Astrocyte (in vitro differentiated cells and primary cell): ENCODE measurements at regions not wholly inside any gene's neighbourhood (a gene's known extent, or its start where the extent isn't known, plus 50 kb on each side); places are given as distances from the start of the nearest gene placed in this dataset.

Experiments
- DNase-seq: peaks from one replicate; pipeline ENCODE4 v3.0.0-alpha.2; 2010; ENCODE audit warnings: low read depth
- FAIRE-seq: peaks from 2 replicates; lab custom pipeline; 2011; peaks lifted over from hg19 to GRCh38; lab: Jason Lieb, UNC
- H2AFZ ChIP-seq: 2 replicates; pipeline ENCODE4 v1.6.0; 2012; ENCODE audit warnings: low read depth, low read length, inconsistent platforms
- H3K27ac ChIP-seq: 2 replicates; pipeline ENCODE4 v1.5.1; 2011; ENCODE audit warnings: low read depth, low read length, inconsistent platforms
- H3K27me3 ChIP-seq: 2 replicates; pipeline ENCODE4 v1.6.0; 2011; ENCODE audit warnings: low read length, inconsistent platforms; ENCODE audit not compliant: insufficient read depth
- H3K36me3 ChIP-seq: 2 replicates; pipeline ENCODE4 v1.5.1; 2011; ENCODE audit warnings: low read length, inconsistent platforms; ENCODE audit not compliant: insufficient read depth
- H3K4me1 ChIP-seq: 2 replicates; pipeline ENCODE4 v1.5.1; 2011; ENCODE audit warnings: low read length, inconsistent platforms; ENCODE audit not compliant: insufficient read depth
- H3K4me2 ChIP-seq: 2 replicates; pipeline ENCODE4 v1.6.0; 2012; ENCODE audit warnings: low read length, inconsistent platforms
- H3K4me3 ChIP-seq: 2 replicates; pipeline ENCODE4 v1.5.1; 2011; ENCODE audit warnings: low read depth, mild to moderate bottlenecking, low read length, inconsistent platforms; ENCODE audit not compliant: insufficient read depth
- H3K79me2 ChIP-seq: 2 replicates; pipeline ENCODE4 v1.6.0; 2012; ENCODE audit warnings: mild to moderate bottlenecking, low read length, inconsistent platforms; ENCODE audit not compliant: insufficient read depth
- H3K9ac ChIP-seq: 2 replicates; pipeline ENCODE4 v1.6.0; 2012; ENCODE audit warnings: mild to moderate bottlenecking, low read length, inconsistent platforms
- H3K9me3 ChIP-seq: 2 replicates; pipeline ENCODE4 v1.5.1; 2012; ENCODE audit warnings: low read depth, mild to moderate bottlenecking, low read length, inconsistent platforms; ENCODE audit not compliant: insufficient read depth
- H4K20me1 ChIP-seq: 2 replicates; pipeline ENCODE4 v1.6.0; 2012; ENCODE audit warnings: low read length, inconsistent platforms; ENCODE audit not compliant: insufficient read depth
- H3K27ac Mint-ChIP-seq: one replicate; pipeline ENCODE4 v1.8.0; 2021; ENCODE audit warnings: mild to moderate bottlenecking, mixed read lengths; ENCODE audit not compliant: unreplicated experiment
- H3K27me3 Mint-ChIP-seq: one replicate; pipeline ENCODE4 v1.8.0; 2021; ENCODE audit warnings: low read depth, mixed read lengths; ENCODE audit not compliant: unreplicated experiment
- H3K36me3 Mint-ChIP-seq: one replicate; pipeline ENCODE4 v1.8.0; 2021; ENCODE audit warnings: low read depth, mixed read lengths; ENCODE audit not compliant: unreplicated experiment
- H3K4me1 Mint-ChIP-seq: one replicate; pipeline ENCODE4 v1.8.0; 2021; ENCODE audit warnings: low read depth, mixed read lengths; ENCODE audit not compliant: unreplicated experiment
- H3K4me3 Mint-ChIP-seq: one replicate; pipeline ENCODE4 v1.8.0; 2021; ENCODE audit warnings: mild to moderate bottlenecking, moderate library complexity, mixed read lengths; ENCODE audit not compliant: unreplicated experiment
- H3K9me3 Mint-ChIP-seq: one replicate; pipeline ENCODE4 v1.8.0; 2021; ENCODE audit warnings: mild to moderate bottlenecking, mixed read lengths; ENCODE audit not compliant: unreplicated experiment
- CTCF ChIP-seq: IDR thresholded peaks from 2 replicates; pipeline ENCODE4 v1.5.1; 2011; ENCODE audit warnings: low read depth, mild to moderate bottlenecking, inconsistent platforms, low read length, moderate library complexity; ENCODE audit not compliant: insufficient read depth
- EZH2 ChIP-seq: IDR thresholded peaks from 2 replicates; pipeline ENCODE4 v1.6.1; 2012; ENCODE audit warnings: mild to moderate bottlenecking, low read length, inconsistent platforms; ENCODE audit not compliant: insufficient read depth

- H3K9me3 ChIP-seq = no peaks in the 10 kb centered on the region
- H2AFZ ChIP-seq = no peak overlapping the region
- TF ChIP-seq EZH2 (no peak), CTCF (no peak)
- Mint-ChIP-seq H3K36me3 (no peaks in the 10 kb centered on the region), H3K27ac (no peak overlapping the region), H3K9me3 (no peaks in the 10 kb centered on the region), H3K4me3 (no peak overlapping the region), H3K27me3 (no peaks in the 10 kb centered on the region), H3K4me1 (no peaks in the 10 kb centered on the region)
- H3K27me3 ChIP-seq = no peaks in the 10 kb centered on the region
- no peak for FAIRE-seq
- no peaks in the 10 kb centered on the region for H3K79me2 ChIP-seq
- H4K20me1 ChIP-seq = no peaks in the 10 kb centered on the region
- H3K4me1 ChIP-seq = no peaks in the 10 kb centered on the region
- no peaks in the 10 kb centered on the region for H3K36me3 ChIP-seq
- H3K27ac ChIP-seq = no peak overlapping the region
- no peak overlapping the region for H3K9ac ChIP-seq
- no peak overlapping the region for H3K4me2 ChIP-seq
- DNase-seq = no peak
- H3K4me3 ChIP-seq = no peak overlapping the region
Measured at GRCh38 chr7:12964836-12965235, 277.4 kb downstream of the ARL4A start.

DNA sequence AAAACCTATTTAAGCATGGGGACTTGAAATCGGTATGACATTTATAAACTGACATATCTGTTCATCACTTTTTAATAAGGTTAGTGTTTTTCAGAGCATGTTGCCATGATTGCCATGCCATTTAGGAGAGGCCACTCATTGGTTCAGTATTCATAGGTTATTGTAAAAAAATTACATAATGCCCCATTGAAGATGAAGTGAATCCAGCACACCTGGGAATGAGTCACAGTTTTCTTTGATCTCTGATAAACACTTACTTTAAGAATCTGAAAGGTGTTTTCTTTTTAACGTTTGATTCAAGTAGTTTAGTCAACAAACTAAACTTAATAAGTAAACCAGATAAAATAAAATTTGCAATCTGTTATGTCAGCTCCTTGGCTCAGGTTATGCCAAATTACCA is 278.3 kb downstream of the ARL4A start:
- FAIRE-seq = no peak
- Mint-ChIP-seq H3K36me3 (no peaks in the 10 kb centered on the region), H3K9me3 (no peaks in the 10 kb centered on the region), H3K27me3 (no peaks in the 10 kb centered on the region), H3K27ac (no peak overlapping the region), H3K4me1 (no peaks in the 10 kb centered on the region), H3K4me3 (no peak overlapping the region)
- H3K27me3 ChIP-seq = no peaks in the 10 kb centered on the region
- no peak for DNase-seq
- H3K9me3 ChIP-seq = no peaks in the 10 kb centered on the region
- no peaks in the 10 kb centered on the region for H3K36me3 ChIP-seq
- no peaks in the 10 kb centered on the region for H3K79me2 ChIP-seq
- H3K4me1 ChIP-seq = no peaks in the 10 kb centered on the region
- no peak overlapping the region for H3K4me2 ChIP-seq
- no peak for TF ChIP-seq EZH2
- no peak for TF ChIP-seq CTCF
- no peaks in the 10 kb centered on the region for H4K20me1 ChIP-seq
- no peak overlapping the region for H3K4me3 ChIP-seq
- no peak overlapping the region for H3K27ac ChIP-seq
- H2AFZ ChIP-seq = no peak overlapping the region
- no peak overlapping the region for H3K9ac ChIP-seq

DNA sequence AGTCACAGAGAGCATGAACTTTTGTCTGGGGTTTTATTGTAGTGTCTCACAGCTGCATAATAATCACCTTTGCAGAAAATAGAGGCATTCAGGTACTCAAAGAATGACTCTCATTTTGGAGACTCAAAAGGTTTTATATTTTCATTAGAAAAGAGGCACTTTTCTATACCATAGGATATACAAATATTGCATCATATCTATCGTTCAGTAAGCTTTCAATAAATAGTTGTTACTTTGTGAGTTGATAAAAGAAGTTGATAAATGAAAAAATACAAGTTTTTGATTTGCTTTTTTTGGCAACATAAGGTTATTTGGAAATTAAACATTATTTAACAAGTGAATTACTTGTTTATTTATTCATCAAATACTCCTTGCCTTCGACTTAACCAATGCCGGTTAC is 279.9 kb downstream of the ARL4A start:
- Mint-ChIP-seq H3K36me3 (no peaks in the 10 kb centered on the region), H3K4me1 (no peaks in the 10 kb centered on the region), H3K27me3 (no peaks in the 10 kb centered on the region), H3K4me3 (no peak overlapping the region), H3K9me3 (no peaks in the 10 kb centered on the region), H3K27ac (no peak overlapping the region)
- DNase-seq (no peak), FAIRE-seq (no peak)
- H3K4me2 ChIP-seq = no peak overlapping the region
- TF ChIP-seq EZH2 (no peak), CTCF (no peak)
- H4K20me1 ChIP-seq = no peaks in the 10 kb centered on the region
- no peaks in the 10 kb centered on the region for H3K9me3 ChIP-seq
- no peak overlapping the region for H3K4me3 ChIP-seq
- no peaks in the 10 kb centered on the region for H3K4me1 ChIP-seq
- H2AFZ ChIP-seq = no peak overlapping the region
- H3K9ac ChIP-seq = no peak overlapping the region
- no peaks in the 10 kb centered on the region for H3K36me3 ChIP-seq
- H3K79me2 ChIP-seq = no peaks in the 10 kb centered on the region
- no peak overlapping the region for H3K27ac ChIP-seq
- no peaks in the 10 kb centered on the region for H3K27me3 ChIP-seq
